NCI-H1694 treated with DMSO at 0.1 percent for 48 hours (cell line): ENCODE measurements at regions not wholly inside any gene's neighbourhood (a gene's known extent, or its start where the extent isn't known, plus 50 kb on each side); places are given as distances from the start of the nearest gene placed in this dataset.

Experiments used
- DNase-seq: peaks from one replicate; lab custom pipeline; 2025; lab: John Stamatoyannopoulos, UW

- DNase-seq, result peak; percentile 61
Observed at GRCh38 chr9:38227656-38228055, 158.6 kb upstream of the SHB start.

GRCh38 chr9:38227061-38227540, 158.1 kb upstream of the SHB start:
- peak; percentile 72 for DNase-seq

- peak; percentile 52 for DNase-seq
Observed at GRCh38 chr9:38226491-38226951, 157.5 kb upstream of the SHB start.

- no peak for DNase-seq
Observed at GRCh38 chr9:38224941-38225340, 155.9 kb upstream of the SHB start.

- DNase-seq, result no peak
Observed at GRCh38 chr9:38216572-38216971, 147.5 kb upstream of the SHB start.

GRCh38 chr9:38215465-38215864, 146.4 kb upstream of the SHB start:
- no peak for DNase-seq

- no peak for DNase-seq
Observed at GRCh38 chr9:38214432-38214831, 145.4 kb upstream of the SHB start.

GRCh38 chr9:38213631-38214299, 144.7 kb upstream of the SHB start:
- DNase-seq, result no peak

GRCh38 chr9:38212016-38212415, 143.0 kb upstream of the SHB start:
- DNase-seq, result no peak

- DNase-seq, result no peak
Observed at GRCh38 chr9:38211002-38211401, 142.0 kb upstream of the SHB start.

- DNase-seq, result no peak
Observed at GRCh38 chr9:38208206-38208901, 139.3 kb upstream of the SHB start.

GRCh38 chr9:38207247-38207778, 138.3 kb upstream of the SHB start:
- DNase-seq, result no peak

- no peak for DNase-seq
Observed at GRCh38 chr9:38205279-38205678, 136.3 kb upstream of the SHB start.

GRCh38 chr9:38202336-38202938, 133.4 kb upstream of the SHB start:
- no peak for DNase-seq

- no peak for DNase-seq
Observed at GRCh38 chr9:38201844-38202243, 132.8 kb upstream of the SHB start.

- no peak for DNase-seq
Observed at GRCh38 chr9:38200431-38200830, 131.4 kb upstream of the SHB start.

- DNase-seq, result no peak
Observed at GRCh38 chr9:38198140-38198539, 129.1 kb upstream of the SHB start.

- DNase-seq, result no peak
Observed at GRCh38 chr9:38196714-38197113, 127.7 kb upstream of the SHB start.

GRCh38 chr9:38195737-38196161, 126.7 kb upstream of the SHB start:
- no peak for DNase-seq

- DNase-seq, result no peak
Observed at GRCh38 chr9:38194870-38195269, 125.8 kb upstream of the SHB start.

GRCh38 chr9:38192731-38193265, 123.8 kb upstream of the SHB start:
- no peak for DNase-seq

- DNase-seq, result no peak
Observed at GRCh38 chr9:38186404-38187115, 117.5 kb upstream of the SHB start.
